IMR-90 (cell line): ENCODE measurements at regions not wholly inside any gene's neighbourhood (a gene's known extent, or its start where the extent isn't known, plus 50 kb on each side); places are given as distances from the start of the nearest gene placed in this dataset.
A peak's percentile ranks its signal among the peaks of the same experiment; 100 is the strongest.

Source experiments
- ATAC-seq: fragments of 200-7000 bp; cut with Tn5 transposase; 2 replicates; pipeline ENCODE4 v1.9.1; 2020; ENCODE audit warnings: low read depth, mild to moderate bottlenecking, moderate library complexity
- BruUV-seq: library from RNA; stranded (reverse); fragments of 400-500 nt; replicated peaks from 2 replicates; lab custom pipeline; 2021; lab: Mats Ljungman, UMichigan
- CTCF ChIA-PET: fragments of 300-600 bp; formaldehyde crosslinking; extraction: SDS; loops from one replicate; lab custom pipeline; 2021; ENCODE audit warnings: antibody characterized with exemption; lab: Yijun Ruan, JAX
- POLR2A ChIA-PET: fragments of 300-600 bp; sonication (Branson Sonifier 250); formaldehyde crosslinking; loops from one replicate; lab custom pipeline; 2022; ENCODE audit warnings: antibody characterized with exemption; ENCODE audit not compliant: unreplicated experiment; lab: Charles Lee
- DNase-seq: peaks from one replicate; pipeline ENCODE4 v3.0.0; 2013
- H2AFZ ChIP-seq: replicated peaks from 2 replicates; pipeline ENCODE3; 2013; ENCODE audit warnings: low read length, mild to moderate bottlenecking; ENCODE audit not compliant: poor library complexity
- H2AK5ac ChIP-seq: 2 replicates; pipeline ENCODE4 v1.6.1; 2013; ENCODE audit warnings: low read depth, low read length, inconsistent platforms
- H2AK9ac ChIP-seq: replicated peaks from 2 replicates; pipeline ENCODE3; 2013; ENCODE audit warnings: mild to moderate bottlenecking, low read depth, low read length, moderate library complexity; ENCODE audit not compliant: poor library complexity
- H2BK120ac ChIP-seq: 2 replicates; pipeline ENCODE4 v1.6.1; 2013; ENCODE audit warnings: low read depth, low read length, inconsistent platforms
- H2BK15ac ChIP-seq: 3 replicates; pipeline ENCODE4 v1.6.1; 2013; ENCODE audit warnings: low read depth, low read length, inconsistent platforms
- H2BK20ac ChIP-seq: 2 replicates; pipeline ENCODE4 v1.6.1; 2013; ENCODE audit warnings: low read depth, mild to moderate bottlenecking, inconsistent platforms, low read length, moderate library complexity
- H2BK5ac ChIP-seq: 2 replicates; pipeline ENCODE4 v1.6.1; 2013; ENCODE audit warnings: mild to moderate bottlenecking, low read depth, low read length, inconsistent platforms; ENCODE audit not compliant: poor library complexity, severe bottlenecking
- H3K14ac ChIP-seq: replicated peaks from 2 replicates; pipeline ENCODE4 v1.6.1; 2013; ENCODE audit warnings: low read depth, low read length, inconsistent platforms
- H3K18ac ChIP-seq: 2 replicates; pipeline ENCODE4 v1.6.1; 2013; ENCODE audit warnings: low read depth, low read length, control low read depth
- H3K23ac ChIP-seq: 2 replicates; pipeline ENCODE4 v1.6.1; 2013; ENCODE audit warnings: low read depth, low read length, inconsistent platforms
- H3K27ac ChIP-seq: 2 replicates; pipeline ENCODE4 v1.5.1; 2013; ENCODE audit warnings: mild to moderate bottlenecking, control low read depth, low read length; ENCODE audit not compliant: insufficient read depth
- H3K27me3 ChIP-seq: 2 replicates; pipeline ENCODE4 v1.6.1; 2013; ENCODE audit warnings: low read length; ENCODE audit not compliant: control insufficient read depth, insufficient read depth
- H3K36me3 ChIP-seq: 2 replicates; pipeline ENCODE4 v1.6.1; 2013; ENCODE audit warnings: low read length, mixed read lengths; ENCODE audit not compliant: control insufficient read depth, insufficient read depth
- H3K4ac ChIP-seq: 2 replicates; pipeline ENCODE4 v1.6.1; 2013; ENCODE audit warnings: low read depth, low read length, inconsistent platforms
- H3K4me1 ChIP-seq: 2 replicates; pipeline ENCODE4 v1.6.1; 2013; ENCODE audit warnings: low read length, mixed read lengths; ENCODE audit not compliant: control insufficient read depth, insufficient read depth
- H3K4me2 ChIP-seq: 2 replicates; pipeline ENCODE4 v1.6.1; 2013; ENCODE audit warnings: low read depth, mild to moderate bottlenecking, control low read depth, low read length, moderate library complexity
- H3K4me3 ChIP-seq: 2 replicates; pipeline ENCODE4 v1.5.1; 2013; ENCODE audit warnings: low read depth, mild to moderate bottlenecking, control low read depth, low read length, moderate library complexity; ENCODE audit not compliant: insufficient read depth
- H3K56ac ChIP-seq: 2 replicates; pipeline ENCODE4 v1.6.1; 2013; ENCODE audit warnings: low read length, inconsistent platforms; ENCODE audit not compliant: insufficient read depth; ENCODE audit errors: extremely low read depth
- H3K79me1 ChIP-seq, 2 experiments: 2 replicates each; pipeline ENCODE4 v1.6.1; 2013; ENCODE audit warnings: low read length in 2 of 2, inconsistent platforms in 1 of 2, low read depth in 1 of 2
- H3K9ac ChIP-seq: 2 replicates; pipeline ENCODE4 v1.6.1; 2013; ENCODE audit warnings: low read depth, low read length, control low read depth
- H3K9me1 ChIP-seq: 2 replicates; pipeline ENCODE4 v1.6.1; 2013; ENCODE audit warnings: low read length, inconsistent platforms; ENCODE audit not compliant: insufficient read depth
- H3K9me3 ChIP-seq: 2 replicates; pipeline ENCODE4 v1.6.1; 2013; ENCODE audit warnings: low read length; ENCODE audit not compliant: control insufficient read depth, insufficient read depth
- H4K20me1 ChIP-seq: 2 replicates; pipeline ENCODE4 v1.6.1; 2013; ENCODE audit warnings: low read length, inconsistent platforms; ENCODE audit not compliant: insufficient read depth
- H4K5ac ChIP-seq: 2 replicates; pipeline ENCODE4 v1.6.1; 2013; ENCODE audit warnings: mild to moderate bottlenecking, low read depth, low read length, control low read depth
- H4K8ac ChIP-seq, 2 experiments: 2 replicates each; pipeline ENCODE4 v1.6.1; 2013; ENCODE audit warnings: low read depth in 2 of 2, low read length in 2 of 2, control low read depth in 1 of 2, inconsistent platforms in 1 of 2
- H4K91ac ChIP-seq: 2 replicates; pipeline ENCODE4 v1.6.1; 2013; ENCODE audit warnings: low read depth, low read length, inconsistent platforms; ENCODE audit not compliant: insufficient read depth
- BHLHE40 ChIP-seq: fragments of 150-350 bp; IDR thresholded peaks from 2 replicates; pipeline ENCODE4 v1.6.1; 2016; ENCODE audit warnings: mild to moderate bottlenecking, low read depth, low read length
- CHD1 ChIP-seq: IDR thresholded peaks from 2 replicates; pipeline ENCODE4 v1.6.1; 2012; ENCODE audit warnings: low read depth, low read length, improper control_type of control experiment
- ELK1 ChIP-seq: fragments of 150-350 bp; IDR thresholded peaks from 2 replicates; pipeline ENCODE4 v1.6.1; 2016; ENCODE audit warnings: low read depth, mild to moderate bottlenecking, low read length, moderate library complexity, borderline replicate concordance
- MAFK ChIP-seq: IDR thresholded peaks from 2 replicates; pipeline ENCODE4 v1.6.1; 2012; ENCODE audit warnings: low read depth, low read length, improper control_type of control experiment
- MXI1 ChIP-seq: IDR thresholded peaks from 2 replicates; pipeline ENCODE4 v1.6.1; 2012; ENCODE audit warnings: low read depth, mild to moderate bottlenecking, low read length, moderate library complexity, borderline replicate concordance
- POLR2A ChIP-seq: IDR thresholded peaks from 2 replicates; pipeline ENCODE4 v1.6.1; 2012; ENCODE audit warnings: mild to moderate bottlenecking, low read depth, low read length
- RFX5 ChIP-seq: IDR thresholded peaks from 2 replicates; pipeline ENCODE4 v1.8.0; 2012; ENCODE audit warnings: low read depth, mild to moderate bottlenecking, low read length, moderate library complexity
- WGBS, 2 experiments: methylation state at CpG; one replicate each; pipeline versions ENCODE4 v1.1.5 to v1.1.7; 2013; ENCODE audit warnings: missing lambda C conversion rate in 2 of 2; ENCODE audit not compliant: insufficient read length in 1 of 2; ENCODE audit errors: extremely low coverage in 2 of 2; 5-methylcytosine and 5-hydroxymethylcytosine counted together
- dilution Hi-C: fragments of 300-500 bp; cut with HindIII; formaldehyde crosslinking; loops from one replicate; pipeline ENCODE4 v1.14.3; 2018; ENCODE audit warnings: low sequenced_read_pairs; ENCODE audit not compliant: unreplicated experiment
- in situ Hi-C: fragments of 300-500 bp; cut with MboI; formaldehyde crosslinking; loops from 3 replicates; pipeline ENCODE4 v1.14.3; 2019; ENCODE audit warnings: low sequenced_read_pairs, inconsistent platforms, mixed read lengths
- intact Hi-C: fragments of 100-400 bp; cut with micrococcal nuclease; formaldehyde crosslinking; loops from 2 replicates; pipeline ENCODE4 v1.10.0; 2022
- TF ChIP-seq, protein P1 (sequence below): conservative IDR thresholded peaks from 2 replicates; pipeline ENCODE4 v1.5.1; 2012; ENCODE audit warnings: mild to moderate bottlenecking, low read depth, low read length, improper control_type of control experiment

GRCh38 chr1:59083946-59084865 is 212.7 kb upstream of the FGGY start:
- H3K79me1 ChIP-seq: no peaks in the 10 kb centered on the region
- ATAC-seq: peak; percentile 59
- in situ Hi-C loops (no loop called here), intact Hi-C loops (no loop called here), dilution Hi-C loops (no loop called here)
- H3K9me1 ChIP-seq: peaks cover 5% of the 10 kb centered on the region; the same call in 1 of the 2 replicates
- no peak overlapping the region for H2AK5ac ChIP-seq
- no peaks in the 10 kb centered on the region for H3K36me3 ChIP-seq
- H3K27me3 ChIP-seq: no peaks in the 10 kb centered on the region
- no peak overlapping the region for H3K4me2 ChIP-seq
- peak overlapping the region; percentile 56 for H3K4ac ChIP-seq
- CTCF ChIA-PET: interaction anchor here (0.6 kb wide), 2 partner anchors 12 to 241 kb away, joined by 3 to 4 read pairs; no protein-coding TSS in a partner anchor
- no peaks in the 10 kb centered on the region for H4K20me1 ChIP-seq
- H3K23ac ChIP-seq: peak overlapping the region; percentile 62; the same call in 1 of the 2 replicates
- peak; percentile 41 for DNase-seq
- WGBS, 2 experiments: 100% methylated on average over 1 of the region's 9 CpGs; no CpG with 5 or more reads in 1 of the 2 experiments
- peak overlapping the region; percentile 68 for H2BK20ac ChIP-seq
- H3K56ac ChIP-seq: 0 out of 2 replicates have a peak overlapping the region, but pooled peaks have one; percentile 11
- H4K91ac ChIP-seq: peak overlapping the region; percentile 30
- TF ChIP-seq, protein P1, sequence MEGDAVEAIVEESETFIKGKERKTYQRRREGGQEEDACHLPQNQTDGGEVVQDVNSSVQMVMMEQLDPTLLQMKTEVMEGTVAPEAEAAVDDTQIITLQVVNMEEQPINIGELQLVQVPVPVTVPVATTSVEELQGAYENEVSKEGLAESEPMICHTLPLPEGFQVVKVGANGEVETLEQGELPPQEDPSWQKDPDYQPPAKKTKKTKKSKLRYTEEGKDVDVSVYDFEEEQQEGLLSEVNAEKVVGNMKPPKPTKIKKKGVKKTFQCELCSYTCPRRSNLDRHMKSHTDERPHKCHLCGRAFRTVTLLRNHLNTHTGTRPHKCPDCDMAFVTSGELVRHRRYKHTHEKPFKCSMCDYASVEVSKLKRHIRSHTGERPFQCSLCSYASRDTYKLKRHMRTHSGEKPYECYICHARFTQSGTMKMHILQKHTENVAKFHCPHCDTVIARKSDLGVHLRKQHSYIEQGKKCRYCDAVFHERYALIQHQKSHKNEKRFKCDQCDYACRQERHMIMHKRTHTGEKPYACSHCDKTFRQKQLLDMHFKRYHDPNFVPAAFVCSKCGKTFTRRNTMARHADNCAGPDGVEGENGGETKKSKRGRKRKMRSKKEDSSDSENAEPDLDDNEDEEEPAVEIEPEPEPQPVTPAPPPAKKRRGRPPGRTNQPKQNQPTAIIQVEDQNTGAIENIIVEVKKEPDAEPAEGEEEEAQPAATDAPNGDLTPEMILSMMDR: no peak
- TF ChIP-seq MXI1: no peak
- peak; percentile 33; the same call in 1 of the 2 replicates for TF ChIP-seq BHLHE40
- TF ChIP-seq MAFK: no peak
- no peak for TF ChIP-seq POLR2A
- no peak for TF ChIP-seq CHD1
- no peak for TF ChIP-seq RFX5
- TF ChIP-seq ELK1: no peak
- 0 out of 2 replicates have a peak overlapping the region, but pooled peaks have one; percentile 2 for H3K18ac ChIP-seq
- H3K27ac ChIP-seq: no peak overlapping the region
- POLR2A ChIA-PET: no interaction called here
- H4K5ac ChIP-seq: peak overlapping the region; percentile 33; the same call in 1 of the 2 replicates
- peak overlapping the region; percentile 16 for H2BK5ac ChIP-seq
- no peak overlapping the region for H2AK9ac ChIP-seq
- no peak overlapping the region for H3K4me3 ChIP-seq
- no peak overlapping the region for H3K9ac ChIP-seq
- H3K4me1 ChIP-seq: peaks cover 7% of the 10 kb centered on the region
- BruUV-seq: no TSS peak
- H2BK120ac ChIP-seq: peak overlapping the region; percentile 74; the same call in 1 of the 2 replicates
- H2AFZ ChIP-seq: peak overlapping the region; percentile 82
- peak overlapping the region; percentile 45; the same call in 1 of the 3 replicates for H2BK15ac ChIP-seq
- H3K14ac ChIP-seq: peak overlapping the region; percentile 67
- H4K8ac ChIP-seq: peak overlapping the region; percentile 66 to 67
- H3K9me3 ChIP-seq: no peaks in the 10 kb centered on the region
